ENCODE measurements at regions not wholly inside any gene's neighbourhood (a gene's known extent, or its start where the extent isn't known, plus 50 kb on each side); places are given as distances from the start of the nearest gene placed in this dataset.

GRCh38 chr13:80473695-80474094 lies 132.8 kb upstream of the SPRY2 start:
- Histone ChIP-seq H3K27ac (ENCODE audit: extremely low read depth, low read depth, low read length) (no peak overlapping the region), H3K4me1 (ENCODE audit: control insufficient read depth, insufficient read depth, low read length) (no peaks in the 10 kb centered on the region), H3K4me3 (ENCODE audit: low read depth, low read length) (no peak overlapping the region), H3K9me3 (ENCODE audit: control insufficient read depth, insufficient read depth, low read depth, low read length) (no peaks in the 10 kb centered on the region), H3K36me3 (ENCODE audit: control insufficient read depth in 2 of 2, insufficient read depth in 1 of 2, low read length in 2 of 2) (no peaks in the 10 kb centered on the region)
- TF ChIP-seq WT1 (tag by site-specific recombination; IDR thresholded peaks at IDR 0.05) (no peak), ZNF645 (tag by site-specific recombination; IDR thresholded peaks at IDR 0.05) (no peak), ZNF624 (tag by site-specific recombination; IDR thresholded peaks at IDR 0.05) (no peak), ZNF350 (tag by site-specific recombination; IDR thresholded peaks at IDR 0.05) (no peak), ZEB2 (tag by site-specific recombination; IDR thresholded peaks at IDR 0.05) (no peak), ZBTB7A (tag by site-specific recombination; IDR thresholded peaks at IDR 0.05; ENCODE audit: low read depth) (no peak), ZNF600 (tag by site-specific recombination; IDR thresholded peaks at IDR 0.05) (no peak)
- CTCF ChIA-PET, result no interaction called here
- POLR2A ChIA-PET, result no interaction called here

GRCh38 chr13:80469853-80470381 lies 129.0 kb upstream of the SPRY2 start:
- H3K9me3 ChIP-seq (ENCODE audit: control insufficient read depth, insufficient read depth, low read depth, low read length), result no peaks in the 10 kb centered on the region
- H3K4me1 ChIP-seq (ENCODE audit: control insufficient read depth, insufficient read depth, low read length), result no peaks in the 10 kb centered on the region
- H3K4me3 ChIP-seq (ENCODE audit: low read depth, low read length), result no peak overlapping the region
- no peak overlapping the region for H3K27ac ChIP-seq (ENCODE audit: extremely low read depth, low read depth, low read length)
- POLR2A ChIA-PET, result no interaction called here
- TF ChIP-seq ZNF132 (tag by site-specific recombination; IDR thresholded peaks at IDR 0.05; ENCODE audit: borderline replicate concordance), result no peak
- H3K36me3 ChIP-seq (ENCODE audit: control insufficient read depth in 2 of 2, insufficient read depth in 1 of 2, low read length in 2 of 2), result no peaks in the 10 kb centered on the region
- CTCF ChIA-PET, result no interaction called here

GRCh38 chr13:80469105-80469852 lies 128.4 kb upstream of the SPRY2 start:
- no peaks in the 10 kb centered on the region for H3K9me3 ChIP-seq (ENCODE audit: control insufficient read depth, insufficient read depth, low read depth, low read length)
- TF ChIP-seq ZNF2 (tag by site-specific recombination; IDR thresholded peaks at IDR 0.05) (no peak), ZNF274 (IDR thresholded peaks at IDR 0.05; ENCODE audit: low read length) (no peak), ZNF274 (tag by site-specific recombination; IDR thresholded peaks at IDR 0.05; ENCODE audit: borderline replicate concordance) (no peak), ZNF366 (tag by site-specific recombination; conservative IDR thresholded peaks at IDR 0.05) (no peak), ZNF394 (tag by site-specific recombination; IDR thresholded peaks at IDR 0.05; ENCODE audit: borderline replicate concordance) (no peak), ZNF341 (tag by site-specific recombination; IDR thresholded peaks at IDR 0.05; ENCODE audit: low read depth) (no peak), ZBTB17 (tag by site-specific recombination; IDR thresholded peaks at IDR 0.05) (no peak), ZNF157 (tag by site-specific recombination; IDR thresholded peaks at IDR 0.05) (no peak), ZBTB44 (tag by site-specific recombination; IDR thresholded peaks at IDR 0.05) (no peak), ZNF501 (tag by site-specific recombination; IDR thresholded peaks at IDR 0.05) (no peak), ZNF362 (tag by site-specific recombination; IDR thresholded peaks at IDR 0.05) (no peak), ZNF223 (tag by site-specific recombination; IDR thresholded peaks at IDR 0.05) (no peak), ZFP3 (tag by site-specific recombination; IDR thresholded peaks at IDR 0.05; ENCODE audit: low read depth) (no peak), ZNF155 (tag by site-specific recombination; IDR thresholded peaks at IDR 0.05) (no peak), ZNF544 (tag by site-specific recombination; IDR thresholded peaks at IDR 0.05) (no peak), ZNF248 (tag by site-specific recombination; IDR thresholded peaks at IDR 0.05) (no peak), ZNF391 (tag by site-specific recombination; IDR thresholded peaks at IDR 0.05; ENCODE audit: borderline replicate concordance, low read depth) (no peak), ZSCAN4 (tag by site-specific recombination; IDR thresholded peaks at IDR 0.05) (no peak), ZNF114 (tag by site-specific recombination; IDR thresholded peaks at IDR 0.05) (no peak)
- ChIA-PET CTCF (no interaction called here), POLR2A (no interaction called here)
- H3K27ac ChIP-seq (ENCODE audit: extremely low read depth, low read depth, low read length), result no peak overlapping the region
- no peak overlapping the region for H3K4me3 ChIP-seq (ENCODE audit: low read depth, low read length)
- H3K36me3 ChIP-seq (ENCODE audit: control insufficient read depth in 2 of 2, insufficient read depth in 1 of 2, low read length in 2 of 2), result no peaks in the 10 kb centered on the region
- no peaks in the 10 kb centered on the region for H3K4me1 ChIP-seq (ENCODE audit: control insufficient read depth, insufficient read depth, low read length)
